LNCaP clone FGC (cell line): ENCODE measurements at regions not wholly inside any gene's neighbourhood (a gene's known extent, or its start where the extent isn't known, plus 50 kb on each side); places are given as distances from the start of the nearest gene placed in this dataset.
"Not testable (repeated sequence)": the region's sequence is repeated elsewhere in the genome, so short reads cannot be mapped to it uniquely, and the experiment has no call there.

Source experiments
- DNase-seq: peaks from one replicate; pipeline ENCODE4 v3.0.0-alpha.2; 2011; ENCODE audit warnings: low read depth
- H3K4me3 ChIP-seq: 2 replicates; pipeline ENCODE4 v1.5.1; 2011; ENCODE audit warnings: mild to moderate bottlenecking, low read depth, low read length, control low read depth
- CTCF ChIP-seq: IDR thresholded peaks from 2 replicates; pipeline ENCODE4 v1.5.1; 2012; ENCODE audit warnings: mild to moderate bottlenecking; ENCODE audit not compliant: control insufficient read depth, insufficient read depth; ENCODE audit errors: extremely low read depth

- TF ChIP-seq CTCF, result no peak
These were observed 1517.8 kb downstream of the SI start for GRCh38 chr3:163560459-163560858.

DNA sequence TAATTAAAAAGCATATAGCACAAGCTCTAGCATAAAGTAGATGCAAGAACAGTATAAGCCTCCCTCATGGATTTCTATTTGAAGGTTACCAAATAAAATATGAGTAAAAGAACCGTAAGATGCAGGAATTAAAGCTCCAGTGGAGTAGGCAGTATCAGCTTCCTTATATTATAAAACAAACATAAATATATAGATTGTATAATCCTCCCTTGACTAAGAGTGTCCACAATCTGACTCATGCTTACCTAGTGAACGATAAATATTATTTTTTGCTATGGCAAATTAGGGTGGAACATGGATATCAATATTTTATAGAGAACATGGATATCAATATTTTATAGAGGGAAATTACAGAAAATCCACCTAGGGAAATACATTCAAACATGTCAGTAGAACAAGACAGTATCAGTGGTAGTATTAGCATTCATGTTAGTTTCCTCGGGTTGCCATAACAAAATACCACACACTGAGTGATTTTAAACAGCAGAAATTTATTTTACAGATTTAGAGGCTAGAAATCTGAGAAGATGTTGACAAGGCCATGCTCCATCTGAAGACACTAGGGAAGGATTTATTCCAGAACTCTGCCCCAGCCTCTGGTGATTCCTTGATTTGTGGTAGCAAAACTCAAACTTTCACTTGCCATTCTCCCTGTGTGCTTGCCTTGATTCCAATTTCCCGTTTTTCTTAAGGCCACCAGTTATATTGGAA lies 1521.3 kb downstream of the SI start:
- no peak for TF ChIP-seq CTCF
- no peak overlapping the region for H3K4me3 ChIP-seq
- no peak for DNase-seq

More at GRCh38 chr3:163560459-163560858, 1517.8 kb downstream of the SI start:
- DNase-seq, result no peak
- no peak overlapping the region for H3K4me3 ChIP-seq

GRCh38 chr3:163555918-163556317 lies 1522.4 kb downstream of the SI start:
- no peak for TF ChIP-seq CTCF
- no peak overlapping the region for H3K4me3 ChIP-seq
- DNase-seq, result no peak

GRCh38 chr3:163552659-163552966 lies 1525.7 kb downstream of the SI start:
- no peak for DNase-seq
- no peak for TF ChIP-seq CTCF
- H3K4me3 ChIP-seq, result no peak overlapping the region

DNA sequence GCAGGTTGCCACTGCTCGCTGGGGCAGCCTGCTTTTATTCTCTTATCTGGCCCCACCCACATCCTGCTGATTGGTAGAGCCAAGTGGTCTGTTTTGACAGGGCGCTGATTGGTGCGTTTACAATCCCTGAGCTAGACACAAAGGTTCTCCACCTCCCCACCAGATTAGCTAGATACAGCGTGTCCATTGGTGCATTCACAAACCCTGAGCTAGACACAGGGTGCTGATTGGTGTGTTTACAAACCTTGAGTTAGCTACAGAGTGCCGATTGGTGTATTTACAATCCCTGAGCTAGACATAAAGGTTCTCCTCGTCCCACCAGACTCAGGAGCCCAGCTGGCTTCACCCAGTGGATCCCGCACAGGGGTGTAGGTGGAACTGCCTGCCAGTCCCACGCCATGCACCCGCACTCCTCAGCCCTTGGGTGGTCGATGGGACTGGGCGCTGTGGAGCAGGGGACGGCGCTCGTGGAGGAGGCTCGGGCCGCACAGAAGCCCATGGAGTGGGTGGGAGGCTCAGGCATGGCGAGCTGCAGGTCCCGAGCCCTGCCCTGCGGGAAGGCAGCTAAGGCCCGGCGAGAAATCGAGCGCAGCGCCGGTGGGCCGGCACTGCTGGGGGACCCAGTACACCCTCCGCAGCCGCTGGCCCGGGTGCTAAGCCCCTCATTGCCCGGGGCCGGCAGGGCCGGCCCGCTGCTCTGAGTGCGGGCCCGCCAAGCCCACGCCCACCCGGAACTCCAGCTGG lies 1526.2 kb downstream of the SI start:
- H3K4me3 ChIP-seq, DNase-seq: not testable (repeated sequence)

DNA sequence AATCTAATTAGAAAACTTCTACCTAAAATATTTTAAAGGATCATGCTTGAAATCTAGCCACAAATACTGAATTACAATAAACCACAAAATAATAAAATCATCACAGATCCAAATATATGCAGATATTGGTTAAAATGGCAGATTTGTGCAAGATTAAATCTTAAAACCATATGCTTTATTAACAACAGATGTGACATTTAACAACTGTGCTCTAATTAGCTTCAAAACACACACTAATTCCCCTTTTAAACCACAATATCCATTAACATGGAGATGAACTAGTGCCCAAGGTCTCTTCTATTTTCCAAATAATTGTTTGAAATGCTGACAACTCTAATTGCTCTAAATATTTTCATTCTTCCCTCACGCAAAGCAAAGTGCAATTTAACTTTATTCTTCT lies 1530.3 kb downstream of the SI start:
- TF ChIP-seq CTCF, result no peak
- no peak for DNase-seq

GRCh38 chr3:163547014-163547685 lies 1531.1 kb downstream of the SI start:
- DNase-seq, result no peak
- TF ChIP-seq CTCF, result no peak
- no peak overlapping the region for H3K4me3 ChIP-seq

More for the DNA sequence above, 1530.3 kb downstream of the SI start:
- no peak overlapping the region for H3K4me3 ChIP-seq
